Suprapubic skin (tissue), 4 donors: ENCODE measurements at regions not wholly inside any gene's neighbourhood (a gene's known extent, or its start where the extent isn't known, plus 50 kb on each side); places are given as distances from the start of the nearest gene placed in this dataset.

ENCODE experiments used
- EP300 ChIP-seq: sonication (generic); formaldehyde crosslinking; IDR thresholded peaks from one replicate; pipeline ENCODE4 v1.6.1; 2017; ENCODE audit warnings: antibody characterized with exemption
- POLR2A ChIP-seq, 2 donors: fragments of 450-650 bp; IDR thresholded peaks; one replicate each; pipeline ENCODE4 v1.6.1; 2017; ENCODE audit warnings: antibody characterized with exemption in 2 of 2, mild to moderate bottlenecking in 2 of 2, moderate library complexity in 2 of 2
- POLR2AphosphoS5 ChIP-seq, 3 donors: sonication (generic); formaldehyde crosslinking; IDR thresholded peaks; one replicate each; pipeline ENCODE4 v1.6.1; 2017; ENCODE audit warnings: antibody characterized with exemption in 3 of 3
- TF ChIP-seq, protein P1 (sequence below), 2 donors: fragments of 200-600 bp in 1 of 2; fragments of 450-650 bp in 1 of 2; sonication (generic) in 1 of 2; IDR thresholded peaks; one replicate each; pipeline ENCODE4 v1.5.1; 2016 to 2019; ENCODE audit warnings: antibody characterized with exemption in 2 of 2, mild to moderate bottlenecking in 1 of 2, moderate library complexity in 1 of 2

DNA sequence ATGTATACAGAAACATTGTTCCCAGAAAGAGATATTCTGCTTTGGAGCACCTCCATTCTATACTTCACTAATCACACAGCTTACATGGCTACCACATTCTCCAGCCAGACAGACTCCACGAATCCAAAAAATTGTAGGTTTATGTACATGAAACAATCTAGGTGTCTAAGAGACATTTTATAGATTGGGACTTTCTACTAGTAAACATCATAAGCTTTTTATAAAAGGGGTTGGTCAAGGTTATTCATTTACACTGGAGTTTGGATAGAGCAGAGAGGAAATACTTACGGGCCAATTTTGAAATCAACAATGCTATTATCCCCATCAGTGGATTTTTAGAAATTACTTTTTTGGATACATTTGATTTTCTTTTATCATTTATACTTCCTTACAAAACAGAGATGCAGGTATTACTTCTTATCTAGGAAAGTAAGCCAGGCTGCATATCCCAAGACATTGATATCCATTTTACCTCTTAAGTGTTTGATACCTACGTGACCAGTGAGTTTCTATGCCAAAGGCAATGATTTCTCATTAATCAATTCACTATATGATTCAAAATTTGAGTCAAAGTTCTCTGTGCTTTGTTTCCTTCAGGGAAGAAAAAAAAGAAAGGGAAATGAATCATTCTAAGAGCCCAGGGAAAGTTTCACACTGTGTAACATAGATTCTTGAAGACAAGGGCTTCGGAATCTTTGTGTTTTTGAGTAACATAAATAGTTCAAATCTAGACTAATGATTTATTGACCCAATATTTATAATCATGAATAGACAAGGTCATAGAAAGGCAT lies 140.5 kb downstream of the PTH2R start:
- TF ChIP-seq, protein P1, sequence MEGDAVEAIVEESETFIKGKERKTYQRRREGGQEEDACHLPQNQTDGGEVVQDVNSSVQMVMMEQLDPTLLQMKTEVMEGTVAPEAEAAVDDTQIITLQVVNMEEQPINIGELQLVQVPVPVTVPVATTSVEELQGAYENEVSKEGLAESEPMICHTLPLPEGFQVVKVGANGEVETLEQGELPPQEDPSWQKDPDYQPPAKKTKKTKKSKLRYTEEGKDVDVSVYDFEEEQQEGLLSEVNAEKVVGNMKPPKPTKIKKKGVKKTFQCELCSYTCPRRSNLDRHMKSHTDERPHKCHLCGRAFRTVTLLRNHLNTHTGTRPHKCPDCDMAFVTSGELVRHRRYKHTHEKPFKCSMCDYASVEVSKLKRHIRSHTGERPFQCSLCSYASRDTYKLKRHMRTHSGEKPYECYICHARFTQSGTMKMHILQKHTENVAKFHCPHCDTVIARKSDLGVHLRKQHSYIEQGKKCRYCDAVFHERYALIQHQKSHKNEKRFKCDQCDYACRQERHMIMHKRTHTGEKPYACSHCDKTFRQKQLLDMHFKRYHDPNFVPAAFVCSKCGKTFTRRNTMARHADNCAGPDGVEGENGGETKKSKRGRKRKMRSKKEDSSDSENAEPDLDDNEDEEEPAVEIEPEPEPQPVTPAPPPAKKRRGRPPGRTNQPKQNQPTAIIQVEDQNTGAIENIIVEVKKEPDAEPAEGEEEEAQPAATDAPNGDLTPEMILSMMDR (IDR thresholded peaks at IDR 0.05) = no peak
- TF ChIP-seq POLR2AphosphoS5 (IDR thresholded peaks at IDR 0.05) (no peak), POLR2A (IDR thresholded peaks at IDR 0.05) (no peak), EP300 (no peak)
